ENCODE measurements at regions not wholly inside any gene's neighbourhood (a gene's known extent, or its start where the extent isn't known, plus 50 kb on each side); places are given as distances from the start of the nearest gene placed in this dataset.

GRCh38 chr2:176653479-176654443, 384.5 kb downstream of the MTX2 start:
- TF ChIP-seq CTCF (IDR thresholded peaks at IDR 0.05), result peak; percentile 60 to 83 (median 62)
- no peak for TF ChIP-seq POLR2A (IDR thresholded peaks at IDR 0.05)
